Heart left ventricle (tissue), 13 donors: ENCODE measurements at regions not wholly inside any gene's neighbourhood (a gene's known extent, or its start where the extent isn't known, plus 50 kb on each side); places are given as distances from the start of the nearest gene placed in this dataset.

ENCODE experiments used
- POLR2A ChIP-seq, 2 donors: fragments of 450-650 bp; IDR thresholded peaks; one replicate each; pipeline ENCODE4 v1.6.1; 2017; ENCODE audit warnings: antibody characterized with exemption in 2 of 2, mild to moderate bottlenecking in 2 of 2, moderate library complexity in 2 of 2
- TF ChIP-seq, protein P1 (sequence below), 12 donors: fragments of 200-600 bp; sonication (generic) in 4 of 12; IDR thresholded peaks; one replicate each; pipeline versions ENCODE4 v1.5.0 to v1.8.0; 2018 to 2022; ENCODE audit warnings: antibody characterized with exemption in 12 of 12, mild to moderate bottlenecking in 5 of 12
- donor health status: ischemic (EF 13 %, LVEDD 7.1; RV severe dilation, severe dysfunction).
- donor health status: DM: no; HTN: yes; CAD: no.
- donor health status: DM: no; HTN: no; CAD: no.
- donor health status: ischemic (EF 25% LVEDD 6.9; RV normal size, moderate dysfunction).
- donor health status: ischemic (EF 25% LVEDD 5.7; RV mildly dilated, moderate dysfunction).
- donor health status: ischemic (EF 35%, LVEDD 5.7; RV mildly dilated, moderate dysfunction).
- donor health status: nonischemic (EF 11% LVEDD 7.7; RV severe dilation, severe dysfunction).
- donor health status: DM: yes; HTN: yes; CAD: no.
- donor health status: PGD.
- donor health status: ischemic (EF 29% LVEDD 5.4; RV normal size, mild dysfunction).
- donor health status: nonischemic (EF 23%, LVEDD 6.1; RV moderate dilation, normal function).

DNA sequence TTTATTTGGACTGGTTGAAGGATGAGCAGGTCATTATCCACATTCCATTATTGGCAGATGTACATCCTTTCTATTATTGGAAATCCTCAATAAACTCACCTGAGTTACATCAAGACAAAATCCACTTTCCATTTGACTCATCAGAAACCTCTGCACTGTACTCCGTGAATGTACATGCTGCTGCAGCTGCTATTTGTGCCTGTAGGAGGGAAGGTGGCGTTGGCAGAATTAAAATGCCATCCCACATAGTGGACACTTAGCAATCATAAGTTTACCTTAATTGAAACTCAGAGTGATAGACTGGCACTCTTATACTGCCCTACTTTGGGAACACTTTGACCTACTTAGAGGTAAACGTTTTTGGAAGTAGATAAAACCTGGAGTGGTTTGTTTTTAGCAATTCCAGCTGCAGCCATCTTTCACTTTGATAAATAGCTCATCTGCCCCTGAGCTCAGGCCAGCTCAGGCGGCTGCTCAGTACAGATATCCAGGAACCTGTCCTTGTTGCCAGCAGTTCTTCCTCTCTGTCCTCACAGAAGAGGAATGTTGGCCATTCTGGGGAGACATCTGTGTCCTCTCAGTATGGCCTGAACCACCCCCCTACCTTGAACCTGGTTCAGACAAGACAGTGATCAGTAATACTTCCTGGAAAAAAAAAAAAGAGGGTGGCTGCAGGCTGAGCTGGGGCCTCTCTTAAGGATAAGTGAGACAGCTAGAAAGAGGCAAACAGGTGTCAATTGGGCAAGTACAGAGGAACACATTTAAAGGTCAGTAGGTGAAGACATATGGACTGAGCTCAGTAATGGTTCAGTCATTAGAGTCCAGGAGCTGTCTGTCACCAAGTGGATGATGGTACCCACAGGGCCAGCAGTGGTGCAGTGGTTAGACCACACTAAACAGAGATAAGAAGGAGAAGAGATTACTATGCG lies 153.4 kb upstream of the UMPS start:
- TF ChIP-seq, protein P1, sequence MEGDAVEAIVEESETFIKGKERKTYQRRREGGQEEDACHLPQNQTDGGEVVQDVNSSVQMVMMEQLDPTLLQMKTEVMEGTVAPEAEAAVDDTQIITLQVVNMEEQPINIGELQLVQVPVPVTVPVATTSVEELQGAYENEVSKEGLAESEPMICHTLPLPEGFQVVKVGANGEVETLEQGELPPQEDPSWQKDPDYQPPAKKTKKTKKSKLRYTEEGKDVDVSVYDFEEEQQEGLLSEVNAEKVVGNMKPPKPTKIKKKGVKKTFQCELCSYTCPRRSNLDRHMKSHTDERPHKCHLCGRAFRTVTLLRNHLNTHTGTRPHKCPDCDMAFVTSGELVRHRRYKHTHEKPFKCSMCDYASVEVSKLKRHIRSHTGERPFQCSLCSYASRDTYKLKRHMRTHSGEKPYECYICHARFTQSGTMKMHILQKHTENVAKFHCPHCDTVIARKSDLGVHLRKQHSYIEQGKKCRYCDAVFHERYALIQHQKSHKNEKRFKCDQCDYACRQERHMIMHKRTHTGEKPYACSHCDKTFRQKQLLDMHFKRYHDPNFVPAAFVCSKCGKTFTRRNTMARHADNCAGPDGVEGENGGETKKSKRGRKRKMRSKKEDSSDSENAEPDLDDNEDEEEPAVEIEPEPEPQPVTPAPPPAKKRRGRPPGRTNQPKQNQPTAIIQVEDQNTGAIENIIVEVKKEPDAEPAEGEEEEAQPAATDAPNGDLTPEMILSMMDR (IDR thresholded peaks at IDR 0.05): peak in 8 of 12 donors; percentile 7 to 40 (median 24)
- no peak for TF ChIP-seq POLR2A (IDR thresholded peaks at IDR 0.05)
